GM10266 (cell line): ENCODE measurements at regions not wholly inside any gene's neighbourhood (a gene's known extent, or its start where the extent isn't known, plus 50 kb on each side); places are given as distances from the start of the nearest gene placed in this dataset.

Source experiments
- DNase-seq: peaks from one replicate; pipeline ENCODE4 v3.0.0; 2012; ENCODE audit errors: extremely low spot score
- TF ChIP-seq, protein P1 (sequence below): IDR thresholded peaks from 2 replicates; pipeline ENCODE4 v1.5.1; 2012; ENCODE audit warnings: mild to moderate bottlenecking, low read depth; ENCODE audit not compliant: control insufficient read depth, insufficient read depth; ENCODE audit errors: missing control alignments

DNA sequence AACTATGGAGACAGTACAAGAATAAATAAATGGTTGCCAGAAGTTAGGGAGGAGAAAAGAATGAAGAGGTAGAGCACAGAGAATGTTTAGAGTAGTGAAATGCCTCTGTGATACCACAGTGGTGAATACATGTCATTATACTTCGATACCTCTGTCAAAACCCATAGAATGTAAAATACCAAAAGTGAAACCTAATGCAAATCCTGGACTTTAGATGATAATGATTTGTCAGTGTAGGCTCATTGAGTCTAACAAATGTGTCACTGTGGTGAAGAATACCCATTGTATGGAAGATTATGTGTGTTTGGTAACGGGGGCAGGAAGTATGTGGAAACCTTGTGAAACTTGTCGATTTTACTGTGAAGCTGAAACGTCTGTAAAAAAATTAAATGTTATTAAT is 1106.5 kb upstream of the TMPRSS15 start:
- DNase-seq, result no peak

DNA sequence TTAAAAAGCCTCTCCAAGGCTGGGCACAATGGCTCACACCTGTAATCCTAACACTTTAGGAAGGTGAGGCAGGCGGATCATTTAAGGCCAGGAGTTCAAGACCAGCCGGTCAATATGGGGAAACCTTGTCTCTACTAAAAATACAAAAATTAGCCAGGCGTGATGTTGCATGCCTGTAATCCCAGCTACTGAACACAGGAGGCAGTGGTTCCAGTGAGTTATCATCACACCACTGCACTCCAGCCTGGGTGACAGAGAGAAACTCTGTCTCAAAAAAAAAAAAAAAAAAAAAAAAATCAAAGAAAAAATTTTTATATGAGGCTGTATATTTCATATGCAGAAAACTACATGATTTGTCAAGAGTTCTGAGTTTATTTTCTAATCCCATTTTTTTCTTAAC is 1107.1 kb upstream of the TMPRSS15 start:
- DNase-seq, result no peak
- TF ChIP-seq, protein P1, sequence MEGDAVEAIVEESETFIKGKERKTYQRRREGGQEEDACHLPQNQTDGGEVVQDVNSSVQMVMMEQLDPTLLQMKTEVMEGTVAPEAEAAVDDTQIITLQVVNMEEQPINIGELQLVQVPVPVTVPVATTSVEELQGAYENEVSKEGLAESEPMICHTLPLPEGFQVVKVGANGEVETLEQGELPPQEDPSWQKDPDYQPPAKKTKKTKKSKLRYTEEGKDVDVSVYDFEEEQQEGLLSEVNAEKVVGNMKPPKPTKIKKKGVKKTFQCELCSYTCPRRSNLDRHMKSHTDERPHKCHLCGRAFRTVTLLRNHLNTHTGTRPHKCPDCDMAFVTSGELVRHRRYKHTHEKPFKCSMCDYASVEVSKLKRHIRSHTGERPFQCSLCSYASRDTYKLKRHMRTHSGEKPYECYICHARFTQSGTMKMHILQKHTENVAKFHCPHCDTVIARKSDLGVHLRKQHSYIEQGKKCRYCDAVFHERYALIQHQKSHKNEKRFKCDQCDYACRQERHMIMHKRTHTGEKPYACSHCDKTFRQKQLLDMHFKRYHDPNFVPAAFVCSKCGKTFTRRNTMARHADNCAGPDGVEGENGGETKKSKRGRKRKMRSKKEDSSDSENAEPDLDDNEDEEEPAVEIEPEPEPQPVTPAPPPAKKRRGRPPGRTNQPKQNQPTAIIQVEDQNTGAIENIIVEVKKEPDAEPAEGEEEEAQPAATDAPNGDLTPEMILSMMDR, result no peak

More for the DNA sequence above, 1106.5 kb upstream of the TMPRSS15 start:
- TF ChIP-seq, protein P1, result no peak

DNA sequence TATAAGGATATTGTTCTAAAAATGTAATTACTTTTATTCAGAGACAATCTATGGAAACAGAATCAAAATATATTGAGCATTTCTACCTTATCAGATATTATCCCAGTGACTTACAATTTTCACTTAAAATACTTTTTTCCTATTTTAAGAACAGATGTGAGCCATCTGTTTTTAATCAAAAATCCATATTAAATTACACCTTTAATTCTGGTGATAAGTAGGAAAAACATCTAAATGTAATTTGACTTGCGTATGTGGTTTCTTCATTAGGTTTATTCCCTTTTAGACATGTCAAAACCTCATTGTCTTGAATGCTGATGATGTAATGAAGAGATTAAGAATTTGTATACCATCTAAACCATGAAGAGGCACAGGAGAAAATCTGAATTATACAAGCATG is 1118.8 kb upstream of the TMPRSS15 start:
- DNase-seq, result no peak
- TF ChIP-seq, protein P1, result no peak

DNA sequence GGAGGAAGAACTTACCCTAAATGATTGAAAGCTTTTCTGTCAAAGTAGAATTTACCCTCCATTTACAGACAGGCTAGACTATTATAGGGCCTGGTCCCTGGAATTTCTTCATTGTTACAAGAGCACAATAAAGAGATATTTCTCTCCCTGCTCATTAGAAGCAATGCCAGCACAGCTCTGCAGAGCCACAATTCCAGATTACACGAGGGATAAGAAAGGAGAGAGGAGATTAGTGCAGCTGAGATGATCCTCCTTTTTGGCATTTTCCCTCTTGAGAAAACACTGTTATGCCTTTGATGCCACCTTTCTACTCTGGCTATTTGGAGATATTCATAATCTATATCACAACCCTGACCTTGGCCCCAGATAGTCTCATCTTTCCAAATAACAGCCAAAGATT is 1119.5 kb upstream of the TMPRSS15 start:
- TF ChIP-seq, protein P1, result no peak
- DNase-seq, result no peak

DNA sequence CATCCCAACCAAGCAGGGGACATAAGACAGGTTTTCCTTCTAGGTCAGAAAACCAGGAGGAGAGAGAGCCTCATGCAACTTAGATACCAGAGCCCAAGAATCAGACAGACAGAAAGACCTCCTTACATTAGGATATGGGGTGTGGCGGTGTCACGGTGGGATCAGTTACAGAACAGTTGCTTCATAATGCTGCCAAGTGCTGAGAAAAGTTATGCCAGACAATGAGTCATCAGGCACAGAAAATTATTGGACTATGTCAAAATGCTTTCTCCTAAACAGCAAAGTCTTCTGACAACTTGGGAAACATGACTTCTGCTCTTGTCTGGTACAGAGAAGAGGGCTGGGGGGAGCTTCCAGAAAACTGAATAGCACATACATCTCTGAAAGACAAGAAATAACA is 1120.2 kb upstream of the TMPRSS15 start:
- DNase-seq, result no peak

DNA sequence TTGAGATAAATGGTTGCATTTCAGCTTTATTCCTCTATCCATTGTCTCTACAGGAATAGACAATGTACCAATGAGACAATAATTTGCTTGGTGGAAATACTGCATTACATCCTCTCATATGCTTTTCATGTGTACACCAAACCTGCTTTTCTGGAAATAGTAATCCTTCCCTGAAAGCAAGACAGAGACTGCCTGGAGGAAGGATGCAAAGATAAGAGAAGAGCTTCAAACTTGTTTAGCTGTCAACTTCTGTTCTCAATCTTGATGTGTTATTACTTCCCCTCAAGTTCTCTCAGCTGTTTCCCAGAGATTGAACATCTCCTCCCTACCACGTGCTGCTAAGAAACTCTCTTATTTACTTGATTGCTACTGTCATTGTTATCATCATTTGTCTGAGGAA is 1125.4 kb upstream of the TMPRSS15 start:
- TF ChIP-seq, protein P1, result no peak
- no peak for DNase-seq

More for the DNA sequence above, 1120.2 kb upstream of the TMPRSS15 start:
- TF ChIP-seq, protein P1, result no peak

DNA sequence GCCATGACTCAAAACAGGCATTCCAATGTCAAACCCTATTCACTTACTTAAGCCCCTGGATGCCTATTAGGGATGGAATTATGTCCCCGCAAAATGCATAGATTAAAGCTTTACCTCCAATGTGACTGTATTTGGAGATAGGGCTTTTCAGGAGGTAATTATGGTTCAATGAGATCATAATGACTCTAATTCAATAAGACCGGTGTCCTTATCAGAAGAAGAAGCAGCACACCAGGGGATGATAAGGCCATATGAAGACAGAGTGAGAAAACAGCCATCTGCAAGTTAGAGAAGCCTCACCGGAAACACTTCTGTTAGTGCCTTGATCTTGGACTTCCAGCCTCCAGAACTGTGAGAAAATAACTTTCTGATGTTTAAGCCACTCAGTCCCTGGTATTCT is 1131.8 kb upstream of the TMPRSS15 start:
- no peak for DNase-seq
- TF ChIP-seq, protein P1, result no peak
